ENCODE measurements at regions not wholly inside any gene's neighbourhood (a gene's known extent, or its start where the extent isn't known, plus 50 kb on each side); places are given as distances from the start of the nearest gene placed in this dataset.

DNA sequence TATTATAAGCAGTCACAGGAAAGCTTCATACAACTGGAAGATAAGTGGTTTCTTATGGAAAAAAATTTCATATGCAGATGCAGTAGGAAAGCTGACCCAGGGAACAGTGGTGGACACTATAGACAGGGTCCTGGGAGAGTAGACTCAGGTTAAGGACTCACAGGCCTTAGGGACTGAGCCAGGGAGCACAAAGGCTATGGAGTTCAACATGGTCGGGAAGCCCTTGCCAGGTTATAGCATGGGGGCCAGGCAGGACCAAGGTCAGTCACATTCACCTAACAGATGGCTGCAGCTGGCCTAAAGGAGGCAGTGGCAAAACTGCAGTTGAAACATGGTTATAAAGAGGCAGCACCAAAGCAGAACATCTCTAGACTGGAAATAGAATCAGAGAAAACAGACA is 54.9 kb upstream of the UNC5B start:
- TF ChIP-seq, protein P1, sequence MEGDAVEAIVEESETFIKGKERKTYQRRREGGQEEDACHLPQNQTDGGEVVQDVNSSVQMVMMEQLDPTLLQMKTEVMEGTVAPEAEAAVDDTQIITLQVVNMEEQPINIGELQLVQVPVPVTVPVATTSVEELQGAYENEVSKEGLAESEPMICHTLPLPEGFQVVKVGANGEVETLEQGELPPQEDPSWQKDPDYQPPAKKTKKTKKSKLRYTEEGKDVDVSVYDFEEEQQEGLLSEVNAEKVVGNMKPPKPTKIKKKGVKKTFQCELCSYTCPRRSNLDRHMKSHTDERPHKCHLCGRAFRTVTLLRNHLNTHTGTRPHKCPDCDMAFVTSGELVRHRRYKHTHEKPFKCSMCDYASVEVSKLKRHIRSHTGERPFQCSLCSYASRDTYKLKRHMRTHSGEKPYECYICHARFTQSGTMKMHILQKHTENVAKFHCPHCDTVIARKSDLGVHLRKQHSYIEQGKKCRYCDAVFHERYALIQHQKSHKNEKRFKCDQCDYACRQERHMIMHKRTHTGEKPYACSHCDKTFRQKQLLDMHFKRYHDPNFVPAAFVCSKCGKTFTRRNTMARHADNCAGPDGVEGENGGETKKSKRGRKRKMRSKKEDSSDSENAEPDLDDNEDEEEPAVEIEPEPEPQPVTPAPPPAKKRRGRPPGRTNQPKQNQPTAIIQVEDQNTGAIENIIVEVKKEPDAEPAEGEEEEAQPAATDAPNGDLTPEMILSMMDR (optimal IDR thresholded peaks at IDR 0.05 in 1 of 3, IDR thresholded peaks at IDR 0.05 in 1 of 3, conservative IDR thresholded peaks at IDR 0.05 in 1 of 3; ENCODE audit: extremely low read depth in 1 of 3, insufficient read depth in 2 of 3, low read length in 3 of 3), result no peak
- TF ChIP-seq EZH2 (IDR thresholded peaks at IDR 0.05; ENCODE audit: low read length), result no peak

All from keratinocyte (primary cell).